Trophoblast cell (in vitro differentiated cells and primary cell): ENCODE measurements at regions not wholly inside any gene's neighbourhood (a gene's known extent, or its start where the extent isn't known, plus 50 kb on each side); places are given as distances from the start of the nearest gene placed in this dataset.

Experiments used
- DNase-seq, 2 donors: peaks; one replicate each; pipeline ENCODE4 v3.0.0-alpha.2; 2016
- H2AFZ ChIP-seq: 2 replicates; pipeline ENCODE4 v1.6.1; 2013; ENCODE audit warnings: low read length, moderate library complexity, mild to moderate bottlenecking; ENCODE audit not compliant: insufficient read depth, poor library complexity
- H2AK5ac ChIP-seq: 2 replicates; pipeline ENCODE4 v1.6.1; 2013; ENCODE audit warnings: mild to moderate bottlenecking, low read length
- H2BK120ac ChIP-seq: 2 replicates; pipeline ENCODE4 v1.6.1; 2013; ENCODE audit warnings: low read length, mild to moderate bottlenecking, moderate library complexity; ENCODE audit not compliant: insufficient read depth, poor library complexity
- H2BK12ac ChIP-seq: 2 replicates; pipeline ENCODE4 v1.6.1; 2013; ENCODE audit warnings: mild to moderate bottlenecking, low read length, moderate library complexity
- H2BK5ac ChIP-seq: 2 replicates; pipeline ENCODE4 v1.6.1; 2013; ENCODE audit warnings: low read length, low read depth, moderate library complexity, mild to moderate bottlenecking; ENCODE audit not compliant: poor library complexity
- H3K14ac ChIP-seq: 2 replicates; pipeline ENCODE4 v1.6.1; 2013; ENCODE audit warnings: mild to moderate bottlenecking, low read length
- H3K18ac ChIP-seq: 2 replicates; pipeline ENCODE4 v1.6.1; 2013; ENCODE audit warnings: mild to moderate bottlenecking, low read length
- H3K23ac ChIP-seq: 2 replicates; pipeline ENCODE4 v1.6.1; 2013; ENCODE audit warnings: low read length
- H3K27ac ChIP-seq: 2 replicates; pipeline ENCODE4 v1.5.1; 2013; ENCODE audit warnings: low read depth, mild to moderate bottlenecking, inconsistent platforms, low read length, moderate library complexity
- H3K27me3 ChIP-seq: 2 replicates; pipeline ENCODE4 v1.6.1; 2013; ENCODE audit warnings: inconsistent platforms, mild to moderate bottlenecking, low read length, moderate library complexity; ENCODE audit not compliant: insufficient read depth
- H3K36me3 ChIP-seq, 2 experiments: 1 replicate in 1 of 2; 2 replicates in 1 of 2; pipeline ENCODE4 v1.6.1; 2013; ENCODE audit warnings: low read length in 2 of 2, mild to moderate bottlenecking in 2 of 2, moderate library complexity in 1 of 2; ENCODE audit not compliant: insufficient read depth in 2 of 2, control insufficient read depth in 1 of 2
- H3K4ac ChIP-seq: 2 replicates; pipeline ENCODE4 v1.6.1; 2013; ENCODE audit warnings: low read depth, mild to moderate bottlenecking, low read length, moderate library complexity
- H3K4me1 ChIP-seq, 2 experiments: 1 replicate in 1 of 2; 2 replicates in 1 of 2; pipeline ENCODE4 v1.6.1; 2013; ENCODE audit warnings: low read length in 2 of 2, mild to moderate bottlenecking in 2 of 2, moderate library complexity in 1 of 2; ENCODE audit not compliant: insufficient read depth in 2 of 2, control insufficient read depth in 1 of 2
- H3K4me2 ChIP-seq: 2 replicates; pipeline ENCODE4 v1.6.1; 2013; ENCODE audit warnings: inconsistent platforms, mild to moderate bottlenecking, low read length, moderate library complexity
- H3K4me3 ChIP-seq: 2 replicates; pipeline ENCODE4 v1.5.1; 2013; ENCODE audit warnings: mild to moderate bottlenecking, low read depth, low read length, inconsistent platforms
- H3K79me1 ChIP-seq: one replicate; pipeline ENCODE4 v1.6.1; 2013; ENCODE audit warnings: low read length
- H3K79me2 ChIP-seq: 2 replicates; pipeline ENCODE4 v1.6.1; 2013; ENCODE audit warnings: low read length, mild to moderate bottlenecking; ENCODE audit not compliant: control insufficient read depth, insufficient read depth, poor library complexity
- H3K9ac ChIP-seq: 2 replicates; pipeline ENCODE4 v1.6.1; 2013; ENCODE audit warnings: mild to moderate bottlenecking, low read length
- H3K9me3 ChIP-seq: 2 replicates; pipeline ENCODE4 v1.6.1; 2013; ENCODE audit warnings: low read depth, mild to moderate bottlenecking, control low read depth, inconsistent platforms, low read length; ENCODE audit not compliant: insufficient read depth
- H4K12ac ChIP-seq: 2 replicates; pipeline ENCODE4 v1.6.1; 2013; ENCODE audit warnings: low read depth, mild to moderate bottlenecking, low read length, moderate library complexity
- H4K8ac ChIP-seq: 2 replicates; pipeline ENCODE4 v1.6.1; 2013; ENCODE audit warnings: low read depth, mild to moderate bottlenecking, low read length, moderate library complexity
- H4K91ac ChIP-seq: one replicate; pipeline ENCODE4 v1.6.1; 2013; ENCODE audit warnings: low read depth, mild to moderate bottlenecking, low read length, moderate library complexity
- WGBS: extraction: QIAGEN DNeasy Blood & Tissue Kit; methylation state at CpG from one replicate; pipeline ENCODE4 v1.1.7; 2013; ENCODE audit warnings: missing lambda C conversion rate; ENCODE audit not compliant: insufficient read length, insufficient coverage; ENCODE audit errors: extremely low coverage; 5-methylcytosine and 5-hydroxymethylcytosine counted together

- no peak overlapping the region for H2AK5ac ChIP-seq
- H3K36me3 ChIP-seq, result no peaks in the 10 kb centered on the region
- no peak overlapping the region for H3K23ac ChIP-seq
- no peak overlapping the region for H3K18ac ChIP-seq
- no peak overlapping the region for H3K4ac ChIP-seq
- H2BK12ac ChIP-seq, result no peak overlapping the region
- H3K79me1 ChIP-seq, result no peaks in the 10 kb centered on the region
- H3K27me3 ChIP-seq, result no peaks in the 10 kb centered on the region
- H2AFZ ChIP-seq, result no peak overlapping the region
- no peak overlapping the region for H3K4me2 ChIP-seq
- no peak overlapping the region for H3K4me3 ChIP-seq
- no peak overlapping the region for H4K12ac ChIP-seq
- H2BK5ac ChIP-seq, result no peak overlapping the region
- H3K4me1 ChIP-seq, result peaks cover 0 to 2% of the 10 kb centered on the region in 2 experiments
- H3K9ac ChIP-seq, result no peak overlapping the region
- H4K91ac ChIP-seq, result no peak overlapping the region
- no peak overlapping the region for H4K8ac ChIP-seq
- H3K79me2 ChIP-seq, result no peaks in the 10 kb centered on the region
- peak in 1 of 2 donors; percentile 63 for DNase-seq
- H3K9me3 ChIP-seq, result no peaks in the 10 kb centered on the region
- no peak overlapping the region for H2BK120ac ChIP-seq
- H3K27ac ChIP-seq, result no peak overlapping the region
- no peak overlapping the region for H3K14ac ChIP-seq
Measured at GRCh38 chr10:44053391-44053790, 331.5 kb downstream of the CXCL12 start.

DNA sequence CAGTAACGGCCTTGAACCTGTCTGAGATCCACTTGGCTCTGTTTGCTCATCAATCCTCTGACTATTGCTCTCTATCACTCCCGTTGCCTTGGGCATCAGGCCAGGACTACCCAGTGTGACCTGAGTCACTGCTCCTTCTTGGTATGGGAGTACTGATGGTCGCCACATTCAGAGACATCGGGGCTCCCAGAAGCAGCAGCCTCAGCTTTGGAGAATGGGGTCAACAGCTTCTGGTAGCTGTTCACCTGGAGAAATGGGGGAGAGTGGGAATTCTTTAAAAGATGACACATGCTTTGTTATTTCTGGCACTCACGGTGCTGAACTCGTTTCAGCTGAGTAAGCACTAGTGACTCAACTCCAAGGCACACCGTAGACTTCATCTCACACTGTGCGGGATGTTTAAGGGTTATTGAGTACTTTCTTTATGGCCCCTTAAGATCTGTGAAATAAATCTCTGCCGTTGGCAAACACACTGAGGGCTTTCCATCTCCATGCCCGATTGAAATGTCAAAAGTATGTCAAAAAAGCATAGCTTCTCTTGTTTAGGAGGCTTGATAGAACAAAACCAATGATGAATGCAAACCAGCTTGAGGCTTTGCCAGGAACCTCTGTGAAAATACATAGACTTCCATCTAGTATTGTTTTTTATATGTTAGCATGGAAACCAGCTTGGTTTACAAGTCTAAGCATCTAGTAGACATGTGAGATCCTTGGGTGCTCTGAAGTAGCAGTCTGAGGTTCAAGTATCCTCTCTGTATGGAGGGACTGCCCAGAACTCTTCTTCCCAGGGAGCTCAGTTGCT, 333.1 kb downstream of the CXCL12 start:
- no peak overlapping the region for H2AFZ ChIP-seq
- H3K9me3 ChIP-seq, result no peaks in the 10 kb centered on the region
- peaks cover 0 to 2% of the 10 kb centered on the region in 2 experiments for H3K4me1 ChIP-seq
- H2AK5ac ChIP-seq, result no peak overlapping the region
- no peak overlapping the region for H2BK12ac ChIP-seq
- H3K79me1 ChIP-seq, result no peaks in the 10 kb centered on the region
- no peaks in the 10 kb centered on the region for H3K36me3 ChIP-seq
- peak in 1 of 2 donors; percentile 55 for DNase-seq
- H3K9ac ChIP-seq, result no peak overlapping the region
- H3K4ac ChIP-seq, result no peak overlapping the region
- no peak overlapping the region for H4K91ac ChIP-seq
- H2BK5ac ChIP-seq, result no peak overlapping the region
- no peak overlapping the region for H3K4me3 ChIP-seq
- H3K27me3 ChIP-seq, result no peaks in the 10 kb centered on the region
- H3K4me2 ChIP-seq, result no peak overlapping the region
- no peak overlapping the region for H3K27ac ChIP-seq
- H3K79me2 ChIP-seq, result no peaks in the 10 kb centered on the region
- no peak overlapping the region for H4K12ac ChIP-seq
- H3K23ac ChIP-seq, result no peak overlapping the region
- H4K8ac ChIP-seq, result no peak overlapping the region
- no peak overlapping the region for H3K14ac ChIP-seq
- WGBS, result no CpG with 5 or more reads among the region's 10 CpGs
- H2BK120ac ChIP-seq, result no peak overlapping the region
- no peak overlapping the region for H3K18ac ChIP-seq

DNA sequence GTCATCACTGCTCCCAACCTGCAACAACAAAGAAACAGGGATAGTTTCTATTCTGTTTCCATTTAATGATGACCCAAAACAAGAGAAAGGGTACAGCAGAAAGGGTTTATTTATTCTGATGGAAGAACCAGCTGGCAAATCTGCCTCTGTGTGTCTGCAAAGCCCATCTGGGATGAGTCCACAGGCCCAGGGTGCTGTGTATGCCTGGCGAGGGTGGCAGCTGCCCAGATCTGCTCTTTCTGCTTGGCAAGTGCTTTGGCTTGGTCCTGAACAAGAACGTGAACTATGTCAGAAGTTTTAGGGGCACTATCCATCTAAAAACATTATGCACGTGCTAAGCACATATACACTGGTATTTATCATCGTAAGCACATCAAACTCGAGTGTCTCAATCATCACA, 333.8 kb downstream of the CXCL12 start:
- Histone ChIP-seq H2BK12ac (no peak overlapping the region), H3K4ac (no peak overlapping the region), H3K27ac (no peak overlapping the region), H3K79me2 (no peaks in the 10 kb centered on the region), H4K8ac (no peak overlapping the region), H2BK120ac (no peak overlapping the region), H3K79me1 (no peaks in the 10 kb centered on the region), H3K4me1 (peaks cover 0 to 2% of the 10 kb centered on the region in 2 experiments), H3K9ac (no peak overlapping the region), H2BK5ac (no peak overlapping the region), H3K23ac (no peak overlapping the region), H2AFZ (no peak overlapping the region), H3K36me3 (no peaks in the 10 kb centered on the region), H2AK5ac (no peak overlapping the region), H3K27me3 (no peaks in the 10 kb centered on the region), H4K12ac (no peak overlapping the region), H3K4me2 (no peak overlapping the region), H3K4me3 (no peak overlapping the region), H3K14ac (no peak overlapping the region), H4K91ac (no peak overlapping the region), H3K18ac (no peak overlapping the region), H3K9me3 (no peaks in the 10 kb centered on the region)
- no peak for DNase-seq
- WGBS, result no CpG with 5 or more reads among the region's 5 CpGs

- peaks cover 7% of the 10 kb centered on the region in 2 experiments for H3K4me1 ChIP-seq
Measured at GRCh38 chr10:44049301-44050015, 335.4 kb downstream of the CXCL12 start.

More at GRCh38 chr10:44049301-44050015, 335.4 kb downstream of the CXCL12 start:
- no CpG with 5 or more reads among the region's 9 CpGs for WGBS
- no peak overlapping the region for H4K8ac ChIP-seq
- no peaks in the 10 kb centered on the region for H3K27me3 ChIP-seq
- H3K79me1 ChIP-seq, result peaks cover 1% of the 10 kb centered on the region
- no peaks in the 10 kb centered on the region for H3K79me2 ChIP-seq
- H2BK12ac ChIP-seq, result no peak overlapping the region
- H3K27ac ChIP-seq, result no peak overlapping the region
- no peak overlapping the region for H2AK5ac ChIP-seq
- H3K9ac ChIP-seq, result no peak overlapping the region
- no peak overlapping the region for H3K14ac ChIP-seq
- no peak overlapping the region for H3K23ac ChIP-seq
- no peak overlapping the region for H2BK5ac ChIP-seq
- H4K91ac ChIP-seq, result no peak overlapping the region
- no peak overlapping the region for H3K4ac ChIP-seq
- H3K18ac ChIP-seq, result no peak overlapping the region
- no peaks in the 10 kb centered on the region for H3K9me3 ChIP-seq
- no peak overlapping the region for H2BK120ac ChIP-seq
- no peak overlapping the region for H3K4me3 ChIP-seq
- H3K36me3 ChIP-seq, result no peaks in the 10 kb centered on the region
- H3K4me2 ChIP-seq, result no peak overlapping the region
- no peak overlapping the region for H2AFZ ChIP-seq
- DNase-seq, result no peak
- H4K12ac ChIP-seq, result no peak overlapping the region
